Testis (tissue), 2 donors: ENCODE measurements at regions not wholly inside any gene's neighbourhood (a gene's known extent, or its start where the extent isn't known, plus 50 kb on each side); places are given as distances from the start of the nearest gene placed in this dataset.

Experiments
- CTCF ChIP-seq, 3 experiments: fragments of 450-650 bp in 2 of 3; fragments of 200-600 bp in 1 of 3; sonication (generic) in 1 of 3; IDR thresholded peaks; one replicate each; pipeline ENCODE4 v1.5.1; 2016 to 2019; ENCODE audit warnings: antibody characterized with exemption in 3 of 3, mild to moderate bottlenecking in 2 of 3, moderate library complexity in 1 of 3
- POLR2A ChIP-seq: fragments of 450-650 bp; IDR thresholded peaks from one replicate; pipeline ENCODE4 v1.6.1; 2017; ENCODE audit warnings: antibody characterized with exemption, mild to moderate bottlenecking, moderate library complexity

DNA sequence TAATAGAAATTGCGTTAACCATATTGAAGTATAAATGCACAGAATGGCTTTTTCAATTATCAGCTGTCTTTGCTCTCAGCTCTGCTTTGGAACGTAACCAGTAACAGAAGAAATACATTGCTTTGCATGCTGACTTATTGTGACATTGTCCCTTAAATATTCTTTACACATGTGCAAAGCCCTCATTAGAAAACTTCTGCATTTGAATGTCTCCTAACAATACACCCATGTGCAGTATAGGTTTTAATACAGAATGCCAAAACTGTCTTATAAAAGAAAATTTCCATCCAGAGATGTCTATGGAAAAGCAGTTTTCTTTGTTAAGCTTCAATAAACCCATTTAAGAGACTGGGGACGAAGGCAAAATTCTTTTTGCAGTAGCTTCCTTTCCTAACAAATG is 560.3 kb upstream of the CHORDC1 start:
- TF ChIP-seq CTCF (IDR thresholded peaks at IDR 0.05), result no peak
- TF ChIP-seq POLR2A, result no peak
